HEK293 (cell line): ENCODE measurements at regions not wholly inside any gene's neighbourhood (a gene's known extent, or its start where the extent isn't known, plus 50 kb on each side); places are given as distances from the start of the nearest gene placed in this dataset.

ENCODE experiments used
- TCF7L2 ChIP-seq: IDR thresholded peaks from 2 replicates; pipeline ENCODE4 v1.6.1; 2011; ENCODE audit warnings: low read depth, mild to moderate bottlenecking, inconsistent platforms, low read length, moderate library complexity, borderline replicate concordance
- ZBTB48 ChIP-seq: fragments of 450-650 bp; formaldehyde crosslinking; IDR thresholded peaks from 2 replicates; pipeline ENCODE4 v1.5.1; 2016; ENCODE audit warnings: missing biosample characterization, missing genetic modification characterization
- ZNF138 ChIP-seq: fragments of 450-650 bp; formaldehyde crosslinking; IDR thresholded peaks from 2 replicates; pipeline ENCODE4 v1.5.1; 2016; ENCODE audit warnings: missing biosample characterization, missing genetic modification characterization, borderline replicate concordance
- ZNF155 ChIP-seq: fragments of 450-650 bp; formaldehyde crosslinking; IDR thresholded peaks from 2 replicates; pipeline ENCODE4 v1.5.1; 2016; ENCODE audit warnings: missing biosample characterization, missing genetic modification characterization
- ZNF274 ChIP-seq, 2 experiments: fragments of 200-500 bp in 1 of 2; fragments of 450-650 bp in 1 of 2; sonication (Bioruptor generic) in 1 of 2; formaldehyde crosslinking in 1 of 2; IDR thresholded peaks; 2 replicates each; pipeline versions ENCODE4 v1.5.1 to v1.6.1; 2014 to 2016; ENCODE audit warnings: borderline replicate concordance in 1 of 2, inconsistent platforms in 1 of 2, low read length in 1 of 2, missing biosample characterization in 1 of 2, missing genetic modification characterization in 1 of 2
- ZNF423 ChIP-seq: fragments of 450-650 bp; formaldehyde crosslinking; IDR thresholded peaks from 2 replicates; pipeline ENCODE4 v1.5.1; 2016; ENCODE audit warnings: missing biosample characterization, missing genetic modification characterization
- ZNF501 ChIP-seq: fragments of 450-650 bp; formaldehyde crosslinking; IDR thresholded peaks from 2 replicates; pipeline ENCODE4 v1.5.1; 2016; ENCODE audit warnings: missing biosample characterization, missing genetic modification characterization
- ZNF701 ChIP-seq: fragments of 450-650 bp; formaldehyde crosslinking; IDR thresholded peaks from 2 replicates; pipeline ENCODE4 v1.5.1; 2016; ENCODE audit warnings: missing biosample characterization, missing genetic modification characterization
- TF ChIP-seq, protein P1 (sequence below): fragments of 450-650 bp; formaldehyde crosslinking; IDR thresholded peaks from 2 replicates; pipeline ENCODE4 v1.5.1; 2016; ENCODE audit warnings: missing biosample characterization, missing genetic modification characterization
- TF ChIP-seq, protein P2 (sequence below): fragments of 450-650 bp; formaldehyde crosslinking; IDR thresholded peaks from 2 replicates; pipeline ENCODE4 v1.5.1; 2016; ENCODE audit warnings: missing biosample characterization, missing genetic modification characterization
- TF ChIP-seq, protein P3 (sequence below): fragments of 450-650 bp; formaldehyde crosslinking; IDR thresholded peaks from 2 replicates; pipeline ENCODE4 v1.5.1; 2016; ENCODE audit warnings: missing biosample characterization, missing genetic modification characterization
- TF ChIP-seq, protein P4 (sequence below): fragments of 450-650 bp; formaldehyde crosslinking; conservative IDR thresholded peaks from 2 replicates; pipeline ENCODE4 v1.5.1; 2016; ENCODE audit warnings: low read depth, missing biosample characterization, missing genetic modification characterization
- TF ChIP-seq, protein P5 (sequence below): fragments of 450-650 bp; formaldehyde crosslinking; IDR thresholded peaks from 2 replicates; pipeline ENCODE4 v1.5.1; 2016; ENCODE audit warnings: missing biosample characterization, missing genetic modification characterization

DNA sequence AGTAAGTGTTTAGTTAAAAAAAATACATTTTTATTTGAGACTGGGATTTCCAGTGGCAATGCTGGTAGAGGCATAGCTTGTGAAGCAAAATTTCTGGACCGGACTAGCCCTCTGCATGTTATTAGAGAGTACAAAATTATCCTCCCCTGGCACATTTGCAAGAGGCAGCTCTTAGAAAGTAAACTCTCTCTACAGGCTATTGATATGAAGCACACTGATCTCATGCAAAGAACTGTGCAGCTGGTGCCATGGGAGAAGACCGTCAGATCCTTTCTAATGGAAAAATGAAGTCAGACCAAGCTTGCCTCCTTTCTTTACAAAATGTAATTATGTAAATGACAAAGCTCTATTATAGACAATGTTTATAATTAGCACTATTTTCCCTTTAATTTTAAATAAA is 2717.2 kb downstream of the PCDH7 start:
- no peak for TF ChIP-seq ZNF423 (tag by site-specific recombination)
- TF ChIP-seq, protein P1, sequence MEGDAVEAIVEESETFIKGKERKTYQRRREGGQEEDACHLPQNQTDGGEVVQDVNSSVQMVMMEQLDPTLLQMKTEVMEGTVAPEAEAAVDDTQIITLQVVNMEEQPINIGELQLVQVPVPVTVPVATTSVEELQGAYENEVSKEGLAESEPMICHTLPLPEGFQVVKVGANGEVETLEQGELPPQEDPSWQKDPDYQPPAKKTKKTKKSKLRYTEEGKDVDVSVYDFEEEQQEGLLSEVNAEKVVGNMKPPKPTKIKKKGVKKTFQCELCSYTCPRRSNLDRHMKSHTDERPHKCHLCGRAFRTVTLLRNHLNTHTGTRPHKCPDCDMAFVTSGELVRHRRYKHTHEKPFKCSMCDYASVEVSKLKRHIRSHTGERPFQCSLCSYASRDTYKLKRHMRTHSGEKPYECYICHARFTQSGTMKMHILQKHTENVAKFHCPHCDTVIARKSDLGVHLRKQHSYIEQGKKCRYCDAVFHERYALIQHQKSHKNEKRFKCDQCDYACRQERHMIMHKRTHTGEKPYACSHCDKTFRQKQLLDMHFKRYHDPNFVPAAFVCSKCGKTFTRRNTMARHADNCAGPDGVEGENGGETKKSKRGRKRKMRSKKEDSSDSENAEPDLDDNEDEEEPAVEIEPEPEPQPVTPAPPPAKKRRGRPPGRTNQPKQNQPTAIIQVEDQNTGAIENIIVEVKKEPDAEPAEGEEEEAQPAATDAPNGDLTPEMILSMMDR = no peak
- TF ChIP-seq, protein P2, sequence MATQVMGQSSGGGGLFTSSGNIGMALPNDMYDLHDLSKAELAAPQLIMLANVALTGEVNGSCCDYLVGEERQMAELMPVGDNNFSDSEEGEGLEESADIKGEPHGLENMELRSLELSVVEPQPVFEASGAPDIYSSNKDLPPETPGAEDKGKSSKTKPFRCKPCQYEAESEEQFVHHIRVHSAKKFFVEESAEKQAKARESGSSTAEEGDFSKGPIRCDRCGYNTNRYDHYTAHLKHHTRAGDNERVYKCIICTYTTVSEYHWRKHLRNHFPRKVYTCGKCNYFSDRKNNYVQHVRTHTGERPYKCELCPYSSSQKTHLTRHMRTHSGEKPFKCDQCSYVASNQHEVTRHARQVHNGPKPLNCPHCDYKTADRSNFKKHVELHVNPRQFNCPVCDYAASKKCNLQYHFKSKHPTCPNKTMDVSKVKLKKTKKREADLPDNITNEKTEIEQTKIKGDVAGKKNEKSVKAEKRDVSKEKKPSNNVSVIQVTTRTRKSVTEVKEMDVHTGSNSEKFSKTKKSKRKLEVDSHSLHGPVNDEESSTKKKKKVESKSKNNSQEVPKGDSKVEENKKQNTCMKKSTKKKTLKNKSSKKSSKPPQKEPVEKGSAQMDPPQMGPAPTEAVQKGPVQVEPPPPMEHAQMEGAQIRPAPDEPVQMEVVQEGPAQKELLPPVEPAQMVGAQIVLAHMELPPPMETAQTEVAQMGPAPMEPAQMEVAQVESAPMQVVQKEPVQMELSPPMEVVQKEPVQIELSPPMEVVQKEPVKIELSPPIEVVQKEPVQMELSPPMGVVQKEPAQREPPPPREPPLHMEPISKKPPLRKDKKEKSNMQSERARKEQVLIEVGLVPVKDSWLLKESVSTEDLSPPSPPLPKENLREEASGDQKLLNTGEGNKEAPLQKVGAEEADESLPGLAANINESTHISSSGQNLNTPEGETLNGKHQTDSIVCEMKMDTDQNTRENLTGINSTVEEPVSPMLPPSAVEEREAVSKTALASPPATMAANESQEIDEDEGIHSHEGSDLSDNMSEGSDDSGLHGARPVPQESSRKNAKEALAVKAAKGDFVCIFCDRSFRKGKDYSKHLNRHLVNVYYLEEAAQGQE (tag by site-specific recombination) = no peak
- TF ChIP-seq ZNF501 (tag by site-specific recombination) = no peak
- no peak for TF ChIP-seq TCF7L2
- TF ChIP-seq, protein P3, sequence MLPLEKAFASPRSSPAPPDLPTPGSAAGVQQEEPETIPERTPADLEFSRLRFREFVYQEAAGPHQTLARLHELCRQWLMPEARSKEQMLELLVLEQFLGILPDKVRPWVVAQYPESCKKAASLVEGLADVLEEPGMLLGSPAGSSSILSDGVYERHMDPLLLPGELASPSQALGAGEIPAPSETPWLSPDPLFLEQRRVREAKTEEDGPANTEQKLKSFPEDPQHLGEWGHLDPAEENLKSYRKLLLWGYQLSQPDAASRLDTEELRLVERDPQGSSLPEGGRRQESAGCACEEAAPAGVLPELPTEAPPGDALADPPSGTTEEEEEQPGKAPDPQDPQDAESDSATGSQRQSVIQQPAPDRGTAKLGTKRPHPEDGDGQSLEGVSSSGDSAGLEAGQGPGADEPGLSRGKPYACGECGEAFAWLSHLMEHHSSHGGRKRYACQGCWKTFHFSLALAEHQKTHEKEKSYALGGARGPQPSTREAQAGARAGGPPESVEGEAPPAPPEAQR (tag by site-specific recombination) = no peak
- no peak for TF ChIP-seq ZNF701 (tag by site-specific recombination)
- TF ChIP-seq, protein P4, sequence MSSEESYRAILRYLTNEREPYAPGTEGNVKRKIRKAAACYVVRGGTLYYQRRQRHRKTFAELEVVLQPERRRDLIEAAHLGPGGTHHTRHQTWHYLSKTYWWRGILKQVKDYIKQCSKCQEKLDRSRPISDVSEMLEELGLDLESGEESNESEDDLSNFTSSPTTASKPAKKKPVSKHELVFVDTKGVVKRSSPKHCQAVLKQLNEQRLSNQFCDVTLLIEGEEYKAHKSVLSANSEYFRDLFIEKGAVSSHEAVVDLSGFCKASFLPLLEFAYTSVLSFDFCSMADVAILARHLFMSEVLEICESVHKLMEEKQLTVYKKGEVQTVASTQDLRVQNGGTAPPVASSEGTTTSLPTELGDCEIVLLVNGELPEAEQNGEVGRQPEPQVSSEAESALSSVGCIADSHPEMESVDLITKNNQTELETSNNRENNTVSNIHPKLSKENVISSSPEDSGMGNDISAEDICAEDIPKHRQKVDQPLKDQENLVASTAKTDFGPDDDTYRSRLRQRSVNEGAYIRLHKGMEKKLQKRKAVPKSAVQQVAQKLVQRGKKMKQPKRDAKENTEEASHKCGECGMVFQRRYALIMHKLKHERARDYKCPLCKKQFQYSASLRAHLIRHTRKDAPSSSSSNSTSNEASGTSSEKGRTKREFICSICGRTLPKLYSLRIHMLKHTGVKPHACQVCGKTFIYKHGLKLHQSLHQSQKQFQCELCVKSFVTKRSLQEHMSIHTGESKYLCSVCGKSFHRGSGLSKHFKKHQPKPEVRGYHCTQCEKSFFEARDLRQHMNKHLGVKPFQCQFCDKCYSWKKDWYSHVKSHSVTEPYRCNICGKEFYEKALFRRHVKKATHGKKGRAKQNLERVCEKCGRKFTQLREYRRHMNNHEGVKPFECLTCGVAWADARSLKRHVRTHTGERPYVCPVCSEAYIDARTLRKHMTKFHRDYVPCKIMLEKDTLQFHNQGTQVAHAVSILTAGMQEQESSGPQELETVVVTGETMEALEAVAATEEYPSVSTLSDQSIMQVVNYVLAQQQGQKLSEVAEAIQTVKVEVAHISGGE (tag by site-specific recombination) = no peak
- TF ChIP-seq, protein P5, sequence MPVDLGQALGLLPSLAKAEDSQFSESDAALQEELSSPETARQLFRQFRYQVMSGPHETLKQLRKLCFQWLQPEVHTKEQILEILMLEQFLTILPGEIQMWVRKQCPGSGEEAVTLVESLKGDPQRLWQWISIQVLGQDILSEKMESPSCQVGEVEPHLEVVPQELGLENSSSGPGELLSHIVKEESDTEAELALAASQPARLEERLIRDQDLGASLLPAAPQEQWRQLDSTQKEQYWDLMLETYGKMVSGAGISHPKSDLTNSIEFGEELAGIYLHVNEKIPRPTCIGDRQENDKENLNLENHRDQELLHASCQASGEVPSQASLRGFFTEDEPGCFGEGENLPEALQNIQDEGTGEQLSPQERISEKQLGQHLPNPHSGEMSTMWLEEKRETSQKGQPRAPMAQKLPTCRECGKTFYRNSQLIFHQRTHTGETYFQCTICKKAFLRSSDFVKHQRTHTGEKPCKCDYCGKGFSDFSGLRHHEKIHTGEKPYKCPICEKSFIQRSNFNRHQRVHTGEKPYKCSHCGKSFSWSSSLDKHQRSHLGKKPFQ (tag by site-specific recombination) = no peak
- TF ChIP-seq ZNF274 (IDR thresholded peaks at IDR 0.05; ENCODE audit: low read length) = no peak
- TF ChIP-seq ZNF274 (tag by site-specific recombination; IDR thresholded peaks at IDR 0.05; ENCODE audit: borderline replicate concordance) = no peak
- TF ChIP-seq ZNF138 (tag by site-specific recombination) = no peak
- TF ChIP-seq ZNF155 (tag by site-specific recombination) = no peak
- TF ChIP-seq ZBTB48 (tag by site-specific recombination) = no peak
